ENCODE measurements at regions not wholly inside any gene's neighbourhood (a gene's known extent, or its start where the extent isn't known, plus 50 kb on each side); places are given as distances from the start of the nearest gene placed in this dataset.

- Histone ChIP-seq H3K4me3 (no peak overlapping the region), H3K36me3 (replicated peaks; ENCODE audit: insufficient read depth, low read depth) (no peaks in the 10 kb centered on the region), H3K4me1 (ENCODE audit: insufficient read depth) (no peaks in the 10 kb centered on the region), H3K79me2 (no peaks in the 10 kb centered on the region), H4K20me1 (ENCODE audit: insufficient read depth, poor library complexity, severe bottlenecking) (no peaks in the 10 kb centered on the region), H3K9me2 (replicated peaks; ENCODE audit: insufficient read depth) (no peaks in the 10 kb centered on the region), H3K27ac (no peak overlapping the region), H3K9me3 (ENCODE audit: low read depth) (no peaks in the 10 kb centered on the region), H3K4me2 (no peak overlapping the region), H2AFZ (no peak overlapping the region), H3K27me3 (no peaks in the 10 kb centered on the region)
- no peak for DNase-seq (ENCODE audit: low spot score)
- TF ChIP-seq, protein P1, sequence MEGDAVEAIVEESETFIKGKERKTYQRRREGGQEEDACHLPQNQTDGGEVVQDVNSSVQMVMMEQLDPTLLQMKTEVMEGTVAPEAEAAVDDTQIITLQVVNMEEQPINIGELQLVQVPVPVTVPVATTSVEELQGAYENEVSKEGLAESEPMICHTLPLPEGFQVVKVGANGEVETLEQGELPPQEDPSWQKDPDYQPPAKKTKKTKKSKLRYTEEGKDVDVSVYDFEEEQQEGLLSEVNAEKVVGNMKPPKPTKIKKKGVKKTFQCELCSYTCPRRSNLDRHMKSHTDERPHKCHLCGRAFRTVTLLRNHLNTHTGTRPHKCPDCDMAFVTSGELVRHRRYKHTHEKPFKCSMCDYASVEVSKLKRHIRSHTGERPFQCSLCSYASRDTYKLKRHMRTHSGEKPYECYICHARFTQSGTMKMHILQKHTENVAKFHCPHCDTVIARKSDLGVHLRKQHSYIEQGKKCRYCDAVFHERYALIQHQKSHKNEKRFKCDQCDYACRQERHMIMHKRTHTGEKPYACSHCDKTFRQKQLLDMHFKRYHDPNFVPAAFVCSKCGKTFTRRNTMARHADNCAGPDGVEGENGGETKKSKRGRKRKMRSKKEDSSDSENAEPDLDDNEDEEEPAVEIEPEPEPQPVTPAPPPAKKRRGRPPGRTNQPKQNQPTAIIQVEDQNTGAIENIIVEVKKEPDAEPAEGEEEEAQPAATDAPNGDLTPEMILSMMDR (IDR thresholded peaks at IDR 0.05; ENCODE audit: poor library complexity): no peak
Observed at GRCh38 chr2:38170733-38171132, 94.8 kb upstream of the CYP1B1 start.

- Histone ChIP-seq H3K9me3 (ENCODE audit: low read depth) (no peaks in the 10 kb centered on the region), H3K9me2 (replicated peaks; ENCODE audit: insufficient read depth) (no peaks in the 10 kb centered on the region), H4K20me1 (ENCODE audit: insufficient read depth, poor library complexity, severe bottlenecking) (no peaks in the 10 kb centered on the region), H3K27ac (no peak overlapping the region), H3K4me3 (no peak overlapping the region), H2AFZ (no peak overlapping the region), H3K4me2 (no peak overlapping the region), H3K79me2 (no peaks in the 10 kb centered on the region), H3K27me3 (no peaks in the 10 kb centered on the region), H3K36me3 (replicated peaks; ENCODE audit: insufficient read depth, low read depth) (no peaks in the 10 kb centered on the region), H3K4me1 (ENCODE audit: insufficient read depth) (no peaks in the 10 kb centered on the region)
- no peak for DNase-seq (ENCODE audit: low spot score)
- TF ChIP-seq EZH2 (IDR thresholded peaks at IDR 0.05; ENCODE audit: borderline replicate concordance) (no peak), EZH2phosphoT487 (IDR thresholded peaks at IDR 0.05; ENCODE audit: low read depth, severe bottlenecking, unreplicated experiment) (no peak)
- TF ChIP-seq, protein P1 (IDR thresholded peaks at IDR 0.05; ENCODE audit: poor library complexity): no peak
- WGBS (ENCODE audit: low lambda C conversion rate, missing lambda C conversion rate): 78% methylated on average over 3 of the region's 3 CpGs
Observed at GRCh38 chr2:38170067-38170466, 94.1 kb upstream of the CYP1B1 start.

- Histone ChIP-seq H3K4me3 (no peak overlapping the region), H3K79me2 (no peaks in the 10 kb centered on the region), H4K20me1 (ENCODE audit: insufficient read depth, poor library complexity, severe bottlenecking) (no peaks in the 10 kb centered on the region), H3K27ac (no peak overlapping the region), H3K9me3 (ENCODE audit: low read depth) (no peaks in the 10 kb centered on the region), H3K27me3 (no peaks in the 10 kb centered on the region), H3K9me2 (replicated peaks; ENCODE audit: insufficient read depth) (no peaks in the 10 kb centered on the region), H2AFZ (no peak overlapping the region), H3K36me3 (replicated peaks; ENCODE audit: insufficient read depth, low read depth) (no peaks in the 10 kb centered on the region), H3K4me2 (no peak overlapping the region), H3K4me1 (ENCODE audit: insufficient read depth) (no peaks in the 10 kb centered on the region)
- WGBS (ENCODE audit: low lambda C conversion rate, missing lambda C conversion rate): 86% methylated on average over 5 of the region's 5 CpGs
- no peak for DNase-seq (ENCODE audit: low spot score)
- TF ChIP-seq EZH2phosphoT487 (IDR thresholded peaks at IDR 0.05; ENCODE audit: low read depth, severe bottlenecking, unreplicated experiment): no peak
- no peak for TF ChIP-seq EZH2 (IDR thresholded peaks at IDR 0.05; ENCODE audit: borderline replicate concordance)
- TF ChIP-seq, protein P1 (IDR thresholded peaks at IDR 0.05; ENCODE audit: poor library complexity): no peak
Observed at GRCh38 chr2:38168710-38169480, 92.9 kb upstream of the CYP1B1 start.

GRCh38 chr2:38167968-38168350 lies 92.0 kb upstream of the CYP1B1 start:
- Histone ChIP-seq H3K4me3 (no peak overlapping the region), H3K4me2 (no peak overlapping the region)

More at GRCh38 chr2:38167968-38168350, 92.0 kb upstream of the CYP1B1 start:
- 93% methylated on average over 2 of the region's 2 CpGs for WGBS (ENCODE audit: low lambda C conversion rate, missing lambda C conversion rate)
- Histone ChIP-seq H3K9me2 (replicated peaks; ENCODE audit: insufficient read depth) (no peaks in the 10 kb centered on the region), H2AFZ (no peak overlapping the region), H4K20me1 (ENCODE audit: insufficient read depth, poor library complexity, severe bottlenecking) (no peaks in the 10 kb centered on the region), H3K9me3 (ENCODE audit: low read depth) (no peaks in the 10 kb centered on the region), H3K27me3 (no peaks in the 10 kb centered on the region), H3K4me1 (ENCODE audit: insufficient read depth) (no peaks in the 10 kb centered on the region), H3K79me2 (no peaks in the 10 kb centered on the region), H3K36me3 (replicated peaks; ENCODE audit: insufficient read depth, low read depth) (no peaks in the 10 kb centered on the region), H3K27ac (no peak overlapping the region)
- no peak for DNase-seq (ENCODE audit: low spot score)
- TF ChIP-seq, protein P1 (IDR thresholded peaks at IDR 0.05; ENCODE audit: poor library complexity): no peak
- no peak for TF ChIP-seq EZH2 (IDR thresholded peaks at IDR 0.05; ENCODE audit: borderline replicate concordance)
- TF ChIP-seq EZH2phosphoT487 (IDR thresholded peaks at IDR 0.05; ENCODE audit: low read depth, severe bottlenecking, unreplicated experiment): no peak
